Hepatocyte (in vitro differentiated cells): ENCODE measurements at regions not wholly inside any gene's neighbourhood (a gene's known extent, or its start where the extent isn't known, plus 50 kb on each side); places are given as distances from the start of the nearest gene placed in this dataset.

Experiments used
- DNase-seq: peaks from one replicate; pipeline ENCODE4 v3.0.0-alpha.2; 2016; ENCODE audit warnings: low spot score
- H2AFZ ChIP-seq: fragments of 200-600 bp; sonication (generic); 2 replicates; pipeline ENCODE4 v1.6.0; 2016; ENCODE audit warnings: antibody characterized with exemption, mild to moderate bottlenecking
- H3K27ac ChIP-seq: fragments of 200-600 bp; sonication (generic); 2 replicates; pipeline ENCODE4 v1.5.1; 2016; ENCODE audit warnings: mild to moderate bottlenecking
- H3K27me3 ChIP-seq: fragments of 200-600 bp; sonication (generic); 2 replicates; pipeline ENCODE4 v1.6.1; 2016
- H3K36me3 ChIP-seq: fragments of 200-600 bp; sonication (generic); replicated peaks from 2 replicates; pipeline ENCODE4 v1.5.1; 2016; ENCODE audit warnings: low read depth; ENCODE audit not compliant: insufficient read depth
- H3K4me1 ChIP-seq: fragments of 200-600 bp; sonication (generic); 2 replicates; pipeline ENCODE4 v1.5.1; 2016; ENCODE audit warnings: mild to moderate bottlenecking, moderate library complexity; ENCODE audit not compliant: insufficient read depth
- H3K4me2 ChIP-seq: fragments of 200-600 bp; sonication (generic); 2 replicates; pipeline ENCODE4 v1.6.0; 2016
- H3K4me3 ChIP-seq: fragments of 200-600 bp; sonication (generic); 2 replicates; pipeline ENCODE4 v1.5.1; 2016; ENCODE audit warnings: mild to moderate bottlenecking
- H3K79me2 ChIP-seq: fragments of 200-600 bp; sonication (generic); 2 replicates; pipeline ENCODE4 v1.6.0; 2017; ENCODE audit warnings: mild to moderate bottlenecking
- H3K9me2 ChIP-seq: fragments of 200-600 bp; sonication (generic); replicated peaks from 2 replicates; pipeline ENCODE4 v1.6.0; 2017; ENCODE audit warnings: mild to moderate bottlenecking; ENCODE audit not compliant: insufficient read depth
- H3K9me3 ChIP-seq: fragments of 200-600 bp; sonication (generic); 2 replicates; pipeline ENCODE4 v1.5.1; 2016; ENCODE audit warnings: low read depth, mild to moderate bottlenecking
- H4K20me1 ChIP-seq: fragments of 200-600 bp; sonication (generic); 2 replicates; pipeline ENCODE4 v1.6.0; 2016; ENCODE audit warnings: mild to moderate bottlenecking; ENCODE audit not compliant: insufficient read depth, poor library complexity, severe bottlenecking
- EZH2 ChIP-seq: fragments of 200-600 bp; sonication (generic); IDR thresholded peaks from 2 replicates; pipeline ENCODE4 v1.6.1; 2016; ENCODE audit warnings: antibody characterized with exemption, mild to moderate bottlenecking, borderline replicate concordance
- EZH2phosphoT487 ChIP-seq: fragments of 200-600 bp; sonication (generic); IDR thresholded peaks from one replicate; pipeline ENCODE4 v1.6.1; 2018; ENCODE audit warnings: antibody characterized with exemption, mild to moderate bottlenecking, low read depth, moderate library complexity; ENCODE audit not compliant: unreplicated experiment, severe bottlenecking
- WGBS: methylation state at CpG from one replicate; pipeline ENCODE4 v1.1.6; 2016; ENCODE audit warnings: low lambda C conversion rate; ENCODE audit errors: missing lambda C conversion rate; 5-methylcytosine and 5-hydroxymethylcytosine counted together
- TF ChIP-seq, protein P1 (sequence below): fragments of 200-600 bp; sonication (generic); IDR thresholded peaks from 2 replicates; pipeline ENCODE4 v1.5.1; 2016; ENCODE audit warnings: antibody characterized with exemption, mild to moderate bottlenecking; ENCODE audit not compliant: poor library complexity

DNA sequence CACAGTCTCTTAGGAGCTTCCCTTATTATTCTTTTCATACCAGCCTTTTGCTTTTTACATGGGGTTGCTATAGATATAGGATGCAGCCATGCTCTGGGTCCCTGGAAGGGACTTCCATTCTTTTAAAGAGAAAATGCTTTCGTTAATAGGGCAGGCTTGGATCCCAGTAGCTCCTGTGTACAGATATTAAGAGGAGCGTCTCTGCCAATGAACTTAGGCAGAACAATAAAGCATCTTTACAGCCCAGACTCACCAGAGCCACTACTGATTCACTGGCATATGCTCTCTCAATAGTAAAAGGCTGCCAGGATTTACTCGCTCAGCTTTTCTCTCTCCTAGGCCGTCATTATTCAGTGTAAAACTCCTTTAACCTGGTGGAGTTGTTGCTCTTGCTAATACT is 1385.4 kb upstream of the PIK3C3 start:
- TF ChIP-seq EZH2 (no peak), EZH2phosphoT487 (no peak)
- TF ChIP-seq, protein P1, sequence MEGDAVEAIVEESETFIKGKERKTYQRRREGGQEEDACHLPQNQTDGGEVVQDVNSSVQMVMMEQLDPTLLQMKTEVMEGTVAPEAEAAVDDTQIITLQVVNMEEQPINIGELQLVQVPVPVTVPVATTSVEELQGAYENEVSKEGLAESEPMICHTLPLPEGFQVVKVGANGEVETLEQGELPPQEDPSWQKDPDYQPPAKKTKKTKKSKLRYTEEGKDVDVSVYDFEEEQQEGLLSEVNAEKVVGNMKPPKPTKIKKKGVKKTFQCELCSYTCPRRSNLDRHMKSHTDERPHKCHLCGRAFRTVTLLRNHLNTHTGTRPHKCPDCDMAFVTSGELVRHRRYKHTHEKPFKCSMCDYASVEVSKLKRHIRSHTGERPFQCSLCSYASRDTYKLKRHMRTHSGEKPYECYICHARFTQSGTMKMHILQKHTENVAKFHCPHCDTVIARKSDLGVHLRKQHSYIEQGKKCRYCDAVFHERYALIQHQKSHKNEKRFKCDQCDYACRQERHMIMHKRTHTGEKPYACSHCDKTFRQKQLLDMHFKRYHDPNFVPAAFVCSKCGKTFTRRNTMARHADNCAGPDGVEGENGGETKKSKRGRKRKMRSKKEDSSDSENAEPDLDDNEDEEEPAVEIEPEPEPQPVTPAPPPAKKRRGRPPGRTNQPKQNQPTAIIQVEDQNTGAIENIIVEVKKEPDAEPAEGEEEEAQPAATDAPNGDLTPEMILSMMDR, result no peak
- Histone ChIP-seq H3K27me3 (no peaks in the 10 kb centered on the region), H3K79me2 (no peaks in the 10 kb centered on the region), H3K9me2 (no peaks in the 10 kb centered on the region), H3K4me3 (no peak overlapping the region), H2AFZ (no peak overlapping the region), H3K36me3 (no peaks in the 10 kb centered on the region), H4K20me1 (no peaks in the 10 kb centered on the region), H3K4me2 (no peak overlapping the region), H3K4me1 (no peaks in the 10 kb centered on the region), H3K9me3 (no peaks in the 10 kb centered on the region), H3K27ac (no peak overlapping the region)
- no peak for DNase-seq
- WGBS, result 84% methylated on average over 4 of the region's 4 CpGs

GRCh38 chr18:40566510-40566844 is 1388.6 kb upstream of the PIK3C3 start:
- no peak overlapping the region for H3K27ac ChIP-seq
- H3K27me3 ChIP-seq, result no peaks in the 10 kb centered on the region
- H2AFZ ChIP-seq, result no peak overlapping the region
- H3K9me2 ChIP-seq, result no peaks in the 10 kb centered on the region
- H3K9me3 ChIP-seq, result no peaks in the 10 kb centered on the region
- no peaks in the 10 kb centered on the region for H3K4me1 ChIP-seq
- no peak overlapping the region for H3K4me3 ChIP-seq
- H3K4me2 ChIP-seq, result no peak overlapping the region
- TF ChIP-seq, protein P1, result no peak
- TF ChIP-seq EZH2, result no peak
- TF ChIP-seq EZH2phosphoT487, result no peak
- no peaks in the 10 kb centered on the region for H4K20me1 ChIP-seq
- WGBS, result 83% methylated on average over 1 of the region's 1 CpG
- H3K79me2 ChIP-seq, result no peaks in the 10 kb centered on the region
- H3K36me3 ChIP-seq, result no peaks in the 10 kb centered on the region
- DNase-seq, result no peak

DNA sequence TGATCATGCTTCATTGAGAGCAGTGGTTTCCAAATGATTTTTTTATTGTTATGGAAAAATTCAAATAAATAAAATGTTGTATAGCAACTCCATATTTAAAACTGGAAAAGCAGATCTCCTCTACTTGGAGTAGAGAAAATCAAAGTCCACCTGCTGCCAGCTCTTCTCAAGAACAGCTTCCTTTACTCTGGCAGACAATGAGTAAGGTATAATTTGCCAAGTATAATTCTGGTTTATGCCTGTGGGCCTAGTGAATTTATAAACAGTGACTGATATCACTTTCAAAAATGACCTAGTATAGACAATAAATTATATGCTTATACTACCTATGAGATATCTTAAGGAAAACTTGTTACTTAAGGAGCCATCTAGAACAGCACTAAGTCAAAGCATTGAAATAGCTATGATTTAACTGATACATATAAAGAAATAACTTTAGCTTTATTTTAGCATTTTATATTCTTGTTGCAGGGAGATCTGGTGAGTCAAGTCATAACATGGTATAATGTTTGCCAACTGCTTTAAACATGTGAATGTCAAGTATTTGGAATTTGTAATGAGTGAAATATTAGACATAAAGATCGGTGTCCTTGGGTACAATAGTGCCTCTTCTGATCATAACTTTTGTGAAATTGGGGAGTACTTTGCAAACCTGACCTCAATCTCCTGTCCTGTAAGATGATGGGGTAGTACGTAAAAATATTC is 1389.1 kb upstream of the PIK3C3 start:
- Histone ChIP-seq H3K9me3 (no peaks in the 10 kb centered on the region), H3K36me3 (no peaks in the 10 kb centered on the region), H3K4me1 (no peaks in the 10 kb centered on the region), H4K20me1 (no peaks in the 10 kb centered on the region), H3K9me2 (no peaks in the 10 kb centered on the region), H2AFZ (no peak overlapping the region), H3K27ac (no peak overlapping the region), H3K79me2 (no peaks in the 10 kb centered on the region), H3K4me3 (no peak overlapping the region), H3K27me3 (no peaks in the 10 kb centered on the region), H3K4me2 (no peak overlapping the region)
- 66% methylated on average over 2 of the region's 2 CpGs for WGBS
- TF ChIP-seq EZH2 (no peak), EZH2phosphoT487 (no peak)
- TF ChIP-seq, protein P1, result no peak
- no peak for DNase-seq

DNA sequence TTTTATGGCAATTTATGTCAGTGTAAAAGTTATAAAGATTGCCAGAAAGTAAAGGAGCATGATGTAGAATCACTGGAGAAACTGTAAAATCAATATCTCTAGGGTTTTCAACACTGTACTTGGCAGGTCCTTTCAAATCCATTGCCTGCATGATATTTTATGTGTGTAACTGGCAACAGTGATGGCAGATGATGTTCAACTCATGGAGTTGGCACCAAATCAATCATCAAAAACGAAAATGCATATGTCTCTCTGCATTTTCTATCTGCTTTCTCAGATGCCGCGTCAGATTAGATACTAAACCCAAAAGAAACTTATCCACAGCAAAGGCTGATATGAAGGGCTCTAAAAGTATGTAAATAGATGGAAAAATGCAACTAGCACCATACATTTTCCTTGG is 1395.5 kb upstream of the PIK3C3 start:
- Histone ChIP-seq H3K4me1 (no peaks in the 10 kb centered on the region), H4K20me1 (no peaks in the 10 kb centered on the region), H3K4me3 (no peak overlapping the region), H2AFZ (no peak overlapping the region), H3K9me3 (no peaks in the 10 kb centered on the region), H3K27ac (no peak overlapping the region), H3K36me3 (no peaks in the 10 kb centered on the region), H3K27me3 (no peaks in the 10 kb centered on the region), H3K9me2 (no peaks in the 10 kb centered on the region), H3K4me2 (no peak overlapping the region), H3K79me2 (no peaks in the 10 kb centered on the region)
- no peak for TF ChIP-seq EZH2
- TF ChIP-seq, protein P1, result no peak
- TF ChIP-seq EZH2phosphoT487, result no peak
- WGBS, result 85% methylated on average over 3 of the region's 3 CpGs
- no peak for DNase-seq
